NCI-H526 (cell line): ENCODE measurements at regions not wholly inside any gene's neighbourhood (a gene's known extent, or its start where the extent isn't known, plus 50 kb on each side); places are given as distances from the start of the nearest gene placed in this dataset.

Experiments
- DNase-seq, 2 experiments: peaks; one replicate each; lab custom pipeline; 2025; lab: John Stamatoyannopoulos, UW

DNA sequence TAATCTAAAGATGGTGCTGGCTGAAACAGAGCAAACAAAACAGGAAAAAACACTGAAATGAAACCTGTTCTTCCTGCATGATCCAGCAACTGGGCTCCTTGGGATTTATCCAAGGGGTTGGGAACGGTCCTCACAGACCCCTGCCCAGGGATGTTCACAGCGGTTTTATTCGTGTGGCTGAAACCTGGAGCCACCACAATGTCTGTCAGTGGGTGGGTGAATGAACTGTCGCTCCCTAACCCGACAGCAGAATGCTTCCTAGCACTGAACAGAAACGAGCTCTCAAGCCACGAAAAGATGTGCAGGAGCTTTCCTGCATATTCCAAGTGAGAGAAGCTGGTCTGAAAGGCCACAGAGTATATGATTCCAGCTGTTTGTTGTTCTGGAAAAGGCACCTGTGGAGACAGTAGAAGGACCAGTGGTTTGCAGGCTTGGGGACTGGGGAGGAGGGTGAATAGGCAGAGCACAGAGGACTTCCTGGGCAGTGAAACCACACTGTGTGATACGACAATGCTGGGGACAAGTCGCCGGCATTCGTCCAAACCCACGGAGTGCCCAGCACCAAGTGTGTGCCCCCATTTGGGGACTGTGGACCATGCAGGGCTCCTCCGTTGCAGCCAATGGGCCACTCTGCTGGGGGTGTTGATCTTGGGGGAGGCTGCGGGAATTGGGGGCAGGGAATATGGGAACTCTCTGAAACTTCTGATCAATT, 73.9 kb downstream of the TEX29 start:
- DNase-seq, result no peak

GRCh38 chr13:111395511-111396393, 75.3 kb downstream of the TEX29 start:
- no peak for DNase-seq

DNA sequence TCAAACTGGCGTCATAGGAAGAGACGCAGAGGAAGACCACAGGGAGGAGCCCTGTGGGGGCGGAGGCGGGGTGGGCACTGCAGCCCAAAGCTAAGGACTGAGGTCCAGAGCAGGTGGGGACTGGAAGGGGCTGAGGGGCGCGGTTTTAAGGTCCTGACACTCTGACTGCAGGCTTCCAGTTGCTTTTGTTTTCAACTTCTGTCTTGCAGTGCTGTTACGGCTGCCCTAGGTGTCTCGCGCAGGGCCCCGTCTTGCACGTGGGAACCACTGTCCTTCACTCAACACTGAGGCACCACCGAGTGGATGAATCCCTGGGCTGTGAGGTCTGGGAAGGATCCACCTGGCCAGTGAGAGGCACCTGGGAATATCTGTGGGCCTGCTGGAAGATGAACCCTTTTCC, 76.0 kb downstream of the TEX29 start:
- DNase-seq, result no peak

- no peak for DNase-seq
Observed at GRCh38 chr13:111397202-111397880, 76.9 kb downstream of the TEX29 start.

DNA sequence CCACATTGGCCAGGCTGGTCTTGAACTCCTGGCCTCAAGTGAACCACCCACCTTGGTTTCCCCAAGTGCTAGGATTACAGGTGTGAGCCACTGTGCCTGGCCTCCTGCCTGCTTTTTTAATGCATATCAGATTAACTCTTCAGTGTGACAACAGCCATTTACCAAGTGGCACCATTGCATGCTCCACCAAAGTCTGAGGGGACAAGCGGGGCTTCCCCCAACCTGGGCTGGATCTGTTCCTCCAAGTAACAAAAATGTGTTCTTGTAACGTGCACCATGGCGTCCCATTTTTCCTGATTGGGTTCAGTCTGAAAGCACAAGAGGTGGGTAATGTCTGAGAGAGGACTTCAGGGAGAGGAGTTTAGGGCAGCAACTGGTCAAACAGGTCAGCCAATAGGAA, 77.8 kb downstream of the TEX29 start:
- DNase-seq, result no peak

DNA sequence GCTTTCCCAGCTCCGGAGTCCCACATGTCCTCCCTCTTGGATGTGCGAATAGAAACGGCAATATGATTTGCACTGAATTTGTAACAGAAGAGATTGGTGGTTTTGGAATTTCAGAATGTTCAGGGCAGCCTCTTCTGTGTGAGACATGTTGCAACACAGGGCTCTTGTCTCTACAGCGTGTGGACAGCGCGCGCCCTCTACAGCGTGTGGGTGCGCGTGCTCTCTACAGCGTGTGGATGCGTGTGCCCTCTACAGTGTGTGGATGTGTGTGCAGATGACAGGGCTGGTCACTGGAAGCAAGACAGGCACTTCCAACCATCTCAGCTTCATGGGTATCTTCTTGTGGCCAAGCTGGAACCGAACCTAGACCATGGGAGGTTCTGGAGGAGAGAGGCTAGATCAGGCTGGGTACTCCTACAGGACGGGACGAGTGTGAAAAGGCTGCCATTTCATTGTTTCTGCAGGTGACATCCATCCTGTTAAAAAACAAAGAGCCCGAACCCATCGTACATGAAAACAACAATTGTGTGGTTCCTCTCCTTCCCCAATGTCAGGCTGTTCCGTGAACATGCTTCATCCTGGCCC, 78.4 kb downstream of the TEX29 start:
- no peak for DNase-seq

DNA sequence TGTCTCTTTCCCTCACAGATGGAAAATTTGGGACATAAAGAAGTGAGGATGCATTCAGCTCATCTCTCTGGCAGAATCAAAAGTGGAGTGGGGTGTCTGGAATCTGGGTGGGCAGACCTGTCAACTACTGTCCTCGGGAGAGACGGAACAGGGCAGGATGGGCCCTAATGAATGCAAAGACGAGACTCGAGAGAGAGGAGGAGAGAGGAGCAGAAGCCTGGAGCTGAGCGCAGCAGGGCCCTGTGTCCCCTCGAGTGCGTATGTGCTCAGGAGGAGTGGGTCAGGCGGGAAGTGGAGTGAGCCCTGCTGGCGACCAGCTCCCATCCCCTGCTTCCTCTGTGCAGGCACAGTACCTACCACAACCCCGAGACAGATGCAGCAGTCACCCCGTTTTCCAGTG, 78.9 kb downstream of the TEX29 start:
- DNase-seq, result no peak

GRCh38 chr13:111399776-111400538, 79.5 kb downstream of the TEX29 start:
- no peak for DNase-seq

GRCh38 chr13:111401151-111401550, 80.7 kb downstream of the TEX29 start:
- no peak for DNase-seq

- no peak for DNase-seq
Observed at GRCh38 chr13:111401755-111402154, 81.3 kb downstream of the TEX29 start.

DNA sequence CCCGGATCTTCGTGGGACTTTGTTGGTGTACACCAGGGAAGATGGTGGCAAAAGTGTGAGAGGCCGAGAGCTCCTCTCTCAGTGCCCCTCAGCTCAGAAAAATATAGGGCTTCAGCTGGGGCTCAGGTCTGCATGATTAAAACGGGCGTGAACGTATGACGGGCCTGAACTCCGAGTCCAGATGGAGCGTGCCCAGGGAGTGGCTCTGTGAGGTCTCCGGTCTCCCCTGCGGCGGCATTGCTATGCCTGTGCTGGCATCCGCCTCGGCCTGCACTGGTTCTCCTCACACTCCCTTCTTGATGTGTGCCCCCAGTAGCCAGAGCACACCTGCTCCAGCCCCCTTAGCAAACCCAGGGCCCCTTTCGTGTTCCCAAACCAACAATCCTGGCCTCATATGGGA, 82.0 kb downstream of the TEX29 start:
- DNase-seq, result no peak

GRCh38 chr13:111403266-111403665, 82.8 kb downstream of the TEX29 start:
- DNase-seq, result no peak

- DNase-seq, result no peak
Observed at GRCh38 chr13:111404746-111405145, 84.3 kb downstream of the TEX29 start.

DNA sequence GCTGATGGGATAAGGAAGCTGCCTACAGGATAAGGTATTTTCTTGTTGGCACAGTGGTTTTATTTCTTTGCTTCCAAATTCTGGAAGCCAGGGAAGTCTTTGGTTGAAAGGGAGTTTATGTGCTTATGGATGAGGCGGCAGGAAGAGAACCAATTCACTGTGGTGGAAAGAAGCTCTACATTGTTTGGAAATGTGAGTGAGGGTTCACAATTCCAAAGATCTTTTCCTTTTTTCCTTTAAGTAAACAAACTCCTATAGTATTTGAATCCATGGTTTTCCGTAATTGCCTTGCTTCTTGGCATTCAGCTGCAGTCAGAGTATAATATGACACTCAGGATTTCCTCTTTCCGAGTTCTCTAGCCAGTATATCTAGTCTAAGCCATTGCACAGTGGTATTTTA, 86.2 kb downstream of the TEX29 start:
- no peak for DNase-seq

- no peak for DNase-seq
Observed at GRCh38 chr13:111407381-111408131, 87.1 kb downstream of the TEX29 start.

- DNase-seq, result peak; percentile 52 to 59
Observed at GRCh38 chr13:111409413-111409812, 89.0 kb downstream of the TEX29 start.

DNA sequence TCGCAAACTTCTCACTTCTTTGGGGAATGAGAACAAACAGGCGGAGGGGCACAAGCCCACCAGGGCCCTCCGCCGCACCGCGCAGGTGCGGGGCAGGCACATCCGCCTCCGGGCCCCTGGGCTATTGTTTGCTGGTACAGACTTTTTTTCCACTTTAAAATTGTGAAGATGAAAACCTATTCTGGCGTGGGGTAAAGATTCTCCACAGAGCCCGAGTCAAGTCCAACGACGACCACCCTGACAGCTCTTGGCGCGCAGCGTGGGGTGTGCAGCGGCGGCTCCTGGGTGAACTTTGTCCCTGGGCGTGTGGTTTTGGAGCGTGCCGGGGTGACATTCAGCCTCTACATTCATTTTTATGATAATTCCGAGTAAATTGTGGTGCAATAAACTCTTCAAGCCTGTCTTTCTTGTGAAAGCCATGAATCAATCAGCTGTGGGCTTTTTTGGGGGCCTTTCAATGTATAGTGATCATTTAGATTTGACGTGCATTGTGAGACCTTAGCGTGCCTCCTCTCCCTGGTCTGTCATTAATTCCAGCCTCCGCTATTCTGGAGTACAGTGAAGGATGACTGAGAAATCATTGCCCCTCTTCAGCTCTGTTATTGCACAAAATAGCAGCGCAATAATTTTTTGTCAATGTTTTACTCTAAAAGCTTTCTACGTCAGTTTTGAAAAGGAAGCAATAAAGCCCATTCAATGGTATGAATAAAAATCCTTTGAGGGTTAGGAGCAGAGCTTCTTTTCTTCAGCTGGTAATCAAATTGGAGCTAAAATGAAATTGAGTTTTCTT, 90.0 kb downstream of the TEX29 start:
- DNase-seq, result peak; percentile 60 to 69

GRCh38 chr13:111411151-111411858, 90.9 kb downstream of the TEX29 start:
- DNase-seq, result peak; percentile 64 to 83

- no peak for DNase-seq
Observed at GRCh38 chr13:111411919-111412650, 91.6 kb downstream of the TEX29 start.
